HCT116 (cell line): ENCODE measurements at regions not wholly inside any gene's neighbourhood (a gene's known extent, or its start where the extent isn't known, plus 50 kb on each side); places are given as distances from the start of the nearest gene placed in this dataset.

Experiments
- ATAC-seq: fragments of 200-7000 bp; cut with Tn5 transposase; 2 replicates; pipeline ENCODE4 v1.9.1; 2020; ENCODE audit warnings: mild to moderate bottlenecking, moderate library complexity
- BruUV-seq: library from RNA; stranded (reverse); fragments of 400-500 nt; replicated peaks from 2 replicates; lab custom pipeline; 2021; lab: Mats Ljungman, UMichigan
- CTCF ChIA-PET: fragments of 300-600 bp; sonication (Branson Sonifier 250); formaldehyde crosslinking; loops from one replicate; lab custom pipeline; 2021; ENCODE audit warnings: antibody characterized with exemption; lab: Charles Lee
- POLR2A ChIA-PET: fragments of 300-600, 350-600 bp; sonication (Branson Sonifier 250); formaldehyde crosslinking; loops from one replicate; lab custom pipeline; 2021; ENCODE audit warnings: antibody characterized with exemption; lab: Charles Lee
- RAD21 ChIA-PET, 2 experiments: fragments of 300-600 bp; sonication (Branson Sonifier 250); formaldehyde crosslinking; loops; one replicate each; lab custom pipeline; 2023; ENCODE audit warnings: low total read pairs in 2 of 2; ENCODE audit not compliant: uncharacterized antibody in 2 of 2, unreplicated experiment in 2 of 2, low non-redundant PET in 1 of 2; lab: Charles Lee
- DNase-seq: peaks from one replicate; pipeline ENCODE4 v3.0.0-alpha.2; 2010; ENCODE audit warnings: low read depth, low spot score
- H2AFZ ChIP-seq: fragments of 200-600 bp; shearing (Covaris generic), sonication (generic); 2 replicates; pipeline ENCODE4 v1.6.1; 2017; ENCODE audit warnings: low read depth, mixed run types, mixed read lengths, antibody characterized with exemption, low read length; ENCODE audit not compliant: poor library complexity, severe bottlenecking
- H3K27ac ChIP-seq: 2 replicates; pipeline ENCODE4 v1.5.1; 2012; ENCODE audit warnings: low read depth, low read length
- H3K27me3 ChIP-seq: fragments of 200-600 bp; sonication (generic); 2 replicates; pipeline ENCODE4 v1.6.1; 2016; ENCODE audit warnings: mixed run types, low read length, mixed read lengths; ENCODE audit not compliant: insufficient read depth
- H3K36me3 ChIP-seq, 2 experiments: fragments of 200-500 bp in 1 of 2; fragments of 200-600 bp in 1 of 2; sonication (Bioruptor generic) in 1 of 2; sonication (generic) in 1 of 2; 2 replicates each; pipeline versions ENCODE4 v1.5.1 to v1.6.1; 2014 to 2016; ENCODE audit warnings: low read length in 2 of 2, inconsistent platforms in 1 of 2, mixed read lengths in 1 of 2, mixed run types in 1 of 2; ENCODE audit not compliant: insufficient read depth in 2 of 2, control insufficient read depth in 1 of 2
- H3K4me1 ChIP-seq, 2 experiments: fragments of 200-600 bp in 1 of 2; sonication (generic) in 1 of 2; 2 replicates each; pipeline versions ENCODE4 v1.5.1 to v1.6.1; 2012 to 2017; ENCODE audit warnings: low read length in 2 of 2, inconsistent platforms in 1 of 2, mild to moderate bottlenecking in 1 of 2, mixed read lengths in 1 of 2, mixed run types in 1 of 2, moderate library complexity in 1 of 2; ENCODE audit not compliant: insufficient read depth in 2 of 2, control insufficient read depth in 1 of 2
- H3K4me2 ChIP-seq: fragments of 200-600 bp; sonication (generic); 2 replicates; pipeline ENCODE4 v1.6.1; 2017; ENCODE audit warnings: mixed run types, low read length, mixed read lengths
- H3K4me3 ChIP-seq, 2 experiments: fragments of 200-600 bp in 1 of 2; sonication (generic) in 1 of 2; replicated peaks in 1 of 2; 2 replicates each; pipeline ENCODE4 v1.5.1; 2011 to 2016; ENCODE audit warnings: low read length in 2 of 2, control low read depth in 1 of 2, low read depth in 1 of 2, mild to moderate bottlenecking in 1 of 2, mixed read lengths in 1 of 2, mixed run types in 1 of 2
- H3K79me2 ChIP-seq: fragments of 200-600 bp; sonication (generic); 2 replicates; pipeline ENCODE4 v1.6.1; 2017; ENCODE audit warnings: mild to moderate bottlenecking, mixed run types, low read length, moderate library complexity, mixed read lengths; ENCODE audit not compliant: insufficient read depth
- H3K9ac ChIP-seq: fragments of 200-600 bp; sonication (generic); 2 replicates; pipeline ENCODE4 v1.6.1; 2016; ENCODE audit warnings: low read length, mixed read lengths
- H3K9me2 ChIP-seq: fragments of 200-600 bp; sonication (generic), shearing (Covaris generic); 2 replicates; pipeline ENCODE4 v1.6.1; 2017; ENCODE audit warnings: mixed run types, mild to moderate bottlenecking, moderate library complexity; ENCODE audit not compliant: insufficient read depth
- H3K9me3 ChIP-seq, 2 experiments: fragments of 200-500 bp in 1 of 2; fragments of 200-600 bp in 1 of 2; sonication (Bioruptor generic) in 1 of 2; sonication (generic) in 1 of 2; 2 replicates each; pipeline ENCODE4 v1.6.1; 2014 to 2017; ENCODE audit warnings: low read length in 2 of 2, mixed read lengths in 2 of 2, inconsistent platforms in 1 of 2, low read depth in 1 of 2, mild to moderate bottlenecking in 1 of 2, mixed run types in 1 of 2, moderate library complexity in 1 of 2; ENCODE audit not compliant: control insufficient read depth in 1 of 2, insufficient read depth in 1 of 2
- H4K20me1 ChIP-seq: fragments of 200-600 bp; sonication (generic), shearing (Covaris generic); 2 replicates; pipeline ENCODE4 v1.6.1; 2017; ENCODE audit warnings: mixed run types, mild to moderate bottlenecking, moderate library complexity; ENCODE audit not compliant: insufficient read depth
- CBX3 ChIP-seq: IDR thresholded peaks from 2 replicates; pipeline ENCODE4 v1.6.1; 2012; ENCODE audit warnings: low read depth
- CEBPB ChIP-seq: IDR thresholded peaks from 2 replicates; pipeline ENCODE4 v1.6.1; 2012; ENCODE audit warnings: low read depth
- EGR1 ChIP-seq: IDR thresholded peaks from 2 replicates; pipeline ENCODE4 v1.6.1; 2012; ENCODE audit warnings: low read depth
- ELF1 ChIP-seq: IDR thresholded peaks from 2 replicates; pipeline ENCODE4 v1.6.1; 2012; ENCODE audit warnings: low read depth, borderline replicate concordance
- EZH2phosphoT487 ChIP-seq: fragments of 200-600 bp; IDR thresholded peaks from 2 replicates; pipeline ENCODE4 v1.6.1; 2018; ENCODE audit warnings: antibody characterized with exemption, borderline replicate concordance
- FOSL1 ChIP-seq: IDR thresholded peaks from 2 replicates; pipeline ENCODE4 v1.6.1; 2012; ENCODE audit warnings: low read depth
- JUND ChIP-seq: IDR thresholded peaks from 2 replicates; pipeline ENCODE4 v1.6.1; 2012
- POLR2A ChIP-seq: IDR thresholded peaks from 2 replicates; pipeline ENCODE4 v1.7.0; 2011; ENCODE audit warnings: borderline replicate concordance; ENCODE audit not compliant: insufficient read depth, insufficient read length; ENCODE audit errors: extremely low read depth
- POLR2AphosphoS5 ChIP-seq: IDR thresholded peaks from 2 replicates; pipeline ENCODE4 v1.6.1; 2011; ENCODE audit warnings: mild to moderate bottlenecking, low read depth, low read length, moderate library complexity
- RAD21 ChIP-seq: IDR thresholded peaks from 2 replicates; pipeline ENCODE4 v1.6.1; 2012; ENCODE audit warnings: low read depth, mild to moderate bottlenecking
- SP1 ChIP-seq: IDR thresholded peaks from 2 replicates; pipeline ENCODE4 v1.6.1; 2012; ENCODE audit warnings: low read depth
- SRF ChIP-seq: IDR thresholded peaks from 2 replicates; pipeline ENCODE4 v1.6.1; 2012; ENCODE audit warnings: low read depth
- ZNF274 ChIP-seq: fragments of 200-500 bp; sonication (Bioruptor generic); IDR thresholded peaks from 2 replicates; pipeline ENCODE4 v1.6.1; 2014; ENCODE audit warnings: mild to moderate bottlenecking, low read depth, low read length, inconsistent platforms
- intact Hi-C: fragments of 100-400 bp; cut with micrococcal nuclease; formaldehyde crosslinking; loops from 2 replicates; pipeline ENCODE4 v1.10.0; 2022
- TF ChIP-seq, protein P1 (sequence below): IDR thresholded peaks from 2 replicates; pipeline ENCODE4 v1.6.1; 2012

DNA sequence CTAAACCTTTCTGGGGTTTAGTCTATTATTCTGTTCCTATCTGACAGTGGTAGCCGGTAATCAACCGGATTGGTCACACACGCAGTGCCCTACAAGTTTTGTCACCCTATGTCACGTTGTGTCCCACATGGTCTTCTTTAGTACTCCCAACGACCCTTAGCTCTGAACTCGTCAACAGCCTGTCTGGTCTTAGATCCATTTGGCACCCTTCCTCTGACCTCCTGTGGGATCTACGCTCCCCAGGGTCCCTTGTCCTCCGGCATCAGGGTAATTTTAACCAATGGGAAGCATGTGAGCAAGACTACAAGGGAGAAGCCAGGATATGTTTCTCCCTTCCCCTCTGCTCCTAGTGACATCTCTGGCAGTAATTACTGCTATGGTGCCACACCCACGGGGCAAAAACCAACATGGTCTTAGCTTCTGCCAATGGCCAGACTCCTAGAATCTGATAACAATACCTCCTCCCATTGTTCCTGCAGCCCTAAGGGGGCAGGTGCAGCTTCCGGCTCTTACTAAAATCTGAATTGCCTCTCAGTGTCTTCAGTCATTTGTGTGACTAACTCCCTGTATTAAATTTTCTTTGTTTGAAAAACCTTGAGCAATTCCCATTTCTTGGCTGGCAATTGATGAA is 56.6 kb downstream of the MAFB start:
- H3K4me3 ChIP-seq, result no peak overlapping the region
- H3K9ac ChIP-seq, result no peak overlapping the region
- no peak for TF ChIP-seq CEBPB
- no peak for TF ChIP-seq POLR2A
- TF ChIP-seq EGR1, result no peak
- TF ChIP-seq FOSL1, result no peak
- TF ChIP-seq, protein P1, sequence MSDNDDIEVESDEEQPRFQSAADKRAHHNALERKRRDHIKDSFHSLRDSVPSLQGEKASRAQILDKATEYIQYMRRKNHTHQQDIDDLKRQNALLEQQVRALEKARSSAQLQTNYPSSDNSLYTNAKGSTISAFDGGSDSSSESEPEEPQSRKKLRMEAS, result no peak
- no peak for TF ChIP-seq CBX3
- TF ChIP-seq JUND, result no peak
- TF ChIP-seq SRF, result no peak
- TF ChIP-seq SP1, result no peak
- TF ChIP-seq RAD21, result no peak
- no peak for TF ChIP-seq ZNF274
- TF ChIP-seq POLR2AphosphoS5, result no peak
- TF ChIP-seq EZH2phosphoT487, result no peak
- no peak for TF ChIP-seq ELF1
- peaks cover 30% of the 10 kb centered on the region for H3K27me3 ChIP-seq
- no peak for ATAC-seq
- no peak overlapping the region for H2AFZ ChIP-seq
- no peak overlapping the region for H3K27ac ChIP-seq
- H3K4me2 ChIP-seq, result no peak overlapping the region
- H3K79me2 ChIP-seq, result no peaks in the 10 kb centered on the region
- BruUV-seq, result no TSS peak
- ChIA-PET POLR2A (no interaction called here), RAD21 (no interaction called here), CTCF (no interaction called here)
- H3K36me3 ChIP-seq, result no peaks in the 10 kb centered on the region
- no peaks in the 10 kb centered on the region for H4K20me1 ChIP-seq
- no peaks in the 10 kb centered on the region for H3K9me2 ChIP-seq
- intact Hi-C loops, result no loop called here
- no peaks in the 10 kb centered on the region for H3K4me1 ChIP-seq
- no peak for DNase-seq
- no peaks in the 10 kb centered on the region for H3K9me3 ChIP-seq
